ENCODE measurements at regions not wholly inside any gene's neighbourhood (a gene's known extent, or its start where the extent isn't known, plus 50 kb on each side); places are given as distances from the start of the nearest gene placed in this dataset.

DNA sequence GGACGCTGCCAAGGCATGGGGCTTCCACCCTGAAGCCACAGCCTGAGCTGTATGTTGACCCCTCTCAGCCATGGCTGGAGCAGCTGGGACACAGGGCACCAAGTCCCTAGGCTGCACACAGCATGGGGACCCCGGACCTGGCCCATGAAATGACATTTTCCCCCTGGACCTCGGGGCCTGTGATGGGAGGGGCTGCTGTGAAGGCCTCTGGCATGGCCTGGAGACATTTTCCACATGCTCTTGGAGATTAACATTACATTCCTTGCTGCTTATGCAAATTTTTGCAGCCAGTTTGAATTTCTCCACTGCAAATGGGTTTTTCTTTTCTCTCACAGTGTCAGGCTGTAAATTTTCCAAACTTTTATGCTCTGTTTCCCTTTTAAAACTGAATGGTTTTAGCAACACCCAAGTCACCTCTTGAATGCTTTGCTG, 463.6 kb downstream of the ZWINT start:
- in situ Hi-C loops (cut with HindIII; ENCODE audit: low pct_ligation_motif_present, low sequenced_read_pairs) = no loop called here
- H3K4me3 ChIP-seq (ENCODE audit: low read depth, low read length) = no peak overlapping the region

GRCh38 chr10:55892276-55892675, 468.8 kb downstream of the ZWINT start:
- DNase-seq = no peak
- in situ Hi-C loops (cut with HindIII; ENCODE audit: low pct_ligation_motif_present, low sequenced_read_pairs) = no loop called here
- H3K36me3 ChIP-seq (replicated peaks) = no peaks in the 10 kb centered on the region
- TF ChIP-seq, protein P1, sequence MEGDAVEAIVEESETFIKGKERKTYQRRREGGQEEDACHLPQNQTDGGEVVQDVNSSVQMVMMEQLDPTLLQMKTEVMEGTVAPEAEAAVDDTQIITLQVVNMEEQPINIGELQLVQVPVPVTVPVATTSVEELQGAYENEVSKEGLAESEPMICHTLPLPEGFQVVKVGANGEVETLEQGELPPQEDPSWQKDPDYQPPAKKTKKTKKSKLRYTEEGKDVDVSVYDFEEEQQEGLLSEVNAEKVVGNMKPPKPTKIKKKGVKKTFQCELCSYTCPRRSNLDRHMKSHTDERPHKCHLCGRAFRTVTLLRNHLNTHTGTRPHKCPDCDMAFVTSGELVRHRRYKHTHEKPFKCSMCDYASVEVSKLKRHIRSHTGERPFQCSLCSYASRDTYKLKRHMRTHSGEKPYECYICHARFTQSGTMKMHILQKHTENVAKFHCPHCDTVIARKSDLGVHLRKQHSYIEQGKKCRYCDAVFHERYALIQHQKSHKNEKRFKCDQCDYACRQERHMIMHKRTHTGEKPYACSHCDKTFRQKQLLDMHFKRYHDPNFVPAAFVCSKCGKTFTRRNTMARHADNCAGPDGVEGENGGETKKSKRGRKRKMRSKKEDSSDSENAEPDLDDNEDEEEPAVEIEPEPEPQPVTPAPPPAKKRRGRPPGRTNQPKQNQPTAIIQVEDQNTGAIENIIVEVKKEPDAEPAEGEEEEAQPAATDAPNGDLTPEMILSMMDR (IDR thresholded peaks at IDR 0.05; ENCODE audit: low read depth, low read length, missing control alignments) = no peak
- no peaks in the 10 kb centered on the region for H3K27me3 ChIP-seq (replicated peaks)
- H3K4me3 ChIP-seq (ENCODE audit: low read depth, low read length) = no peak overlapping the region
- H3K27ac ChIP-seq = no peak overlapping the region

More for the DNA sequence above, 463.6 kb downstream of the ZWINT start:
- H3K27ac ChIP-seq = no peak overlapping the region
- H3K27me3 ChIP-seq (replicated peaks) = no peaks in the 10 kb centered on the region
- no peak for DNase-seq
- TF ChIP-seq, protein P1 (IDR thresholded peaks at IDR 0.05; ENCODE audit: low read depth, low read length, missing control alignments) = no peak
- no peaks in the 10 kb centered on the region for H3K36me3 ChIP-seq (replicated peaks)

DNA sequence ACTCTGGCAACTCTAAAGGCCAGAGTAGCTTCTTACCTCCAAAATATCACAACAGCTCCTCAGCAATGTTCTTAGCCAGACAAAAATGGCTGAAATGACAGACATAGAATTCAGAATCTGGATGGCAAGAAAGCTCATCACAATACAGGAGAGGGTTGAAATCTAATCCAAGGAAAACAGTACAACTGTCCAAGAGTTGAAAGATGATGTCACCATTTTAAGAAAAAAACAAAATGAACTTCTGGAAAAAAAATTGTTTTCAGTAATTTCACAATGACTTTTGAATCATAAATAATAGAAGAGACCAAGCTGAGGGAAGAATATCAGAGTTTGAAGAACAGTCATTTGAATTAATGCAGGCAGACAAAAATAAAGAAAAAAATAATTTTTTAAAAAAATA, 479.5 kb downstream of the ZWINT start:
- in situ Hi-C loops (cut with HindIII; ENCODE audit: low pct_ligation_motif_present, low sequenced_read_pairs) = no loop called here

DNA sequence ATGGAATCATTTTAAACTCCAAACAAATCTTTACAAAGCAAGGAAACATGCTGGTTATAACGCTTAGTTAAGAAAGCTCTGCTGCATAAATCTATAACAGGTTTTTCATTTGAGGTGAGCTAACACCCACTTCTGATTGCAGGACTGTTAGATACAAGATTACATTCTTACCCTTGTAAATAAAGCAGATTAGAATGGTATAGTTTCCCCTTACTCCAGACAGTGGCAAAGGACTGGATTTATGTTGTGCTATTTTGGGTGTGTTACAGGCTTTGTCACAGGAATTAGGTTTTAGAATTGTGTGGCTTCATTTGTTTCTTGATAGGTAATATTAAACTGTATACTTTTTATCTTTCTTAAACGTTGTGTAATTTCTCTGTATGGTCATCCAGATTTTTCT, 487.6 kb downstream of the ZWINT start:
- TF ChIP-seq, protein P1 (IDR thresholded peaks at IDR 0.05; ENCODE audit: low read depth, low read length, missing control alignments) = no peak
- DNase-seq = no peak
- H3K27ac ChIP-seq = no peak overlapping the region
- no peaks in the 10 kb centered on the region for H3K36me3 ChIP-seq (replicated peaks)
- no peak overlapping the region for H3K4me3 ChIP-seq (ENCODE audit: low read depth, low read length)
- in situ Hi-C loops (cut with HindIII; ENCODE audit: low pct_ligation_motif_present, low sequenced_read_pairs) = no loop called here
- H3K27me3 ChIP-seq (replicated peaks) = no peaks in the 10 kb centered on the region

More for the DNA sequence above, 479.5 kb downstream of the ZWINT start:
- no peaks in the 10 kb centered on the region for H3K36me3 ChIP-seq (replicated peaks)
- TF ChIP-seq, protein P1 (IDR thresholded peaks at IDR 0.05; ENCODE audit: low read depth, low read length, missing control alignments) = no peak
- H3K27me3 ChIP-seq (replicated peaks) = no peaks in the 10 kb centered on the region
- no peak overlapping the region for H3K4me3 ChIP-seq (ENCODE audit: low read depth, low read length)
- DNase-seq = no peak
- H3K27ac ChIP-seq = no peak overlapping the region

DNA sequence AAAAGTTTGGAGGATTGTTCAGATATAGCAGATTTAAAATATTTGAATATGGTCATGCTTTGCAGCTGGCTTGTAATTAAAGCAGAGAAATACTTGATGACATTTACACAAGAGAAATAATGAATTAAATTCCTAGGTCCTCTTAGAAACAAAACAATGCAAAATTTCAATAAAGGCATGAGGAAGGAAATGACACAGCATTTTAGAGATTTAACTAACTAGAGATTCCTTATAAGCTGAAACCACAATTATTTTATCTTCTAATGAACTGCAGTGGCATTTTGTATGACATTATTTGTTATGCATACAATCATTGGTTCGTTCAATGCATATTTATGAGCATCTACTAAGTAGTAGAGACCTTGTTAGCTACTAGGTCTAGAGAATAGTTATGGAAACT, 490.9 kb downstream of the ZWINT start:
- TF ChIP-seq, protein P1 (IDR thresholded peaks at IDR 0.05; ENCODE audit: low read depth, low read length, missing control alignments) = no peak
- no peak for DNase-seq
- in situ Hi-C loops (cut with HindIII; ENCODE audit: low pct_ligation_motif_present, low sequenced_read_pairs) = no loop called here
- Histone ChIP-seq H3K27me3 (replicated peaks) (no peaks in the 10 kb centered on the region), H3K4me3 (ENCODE audit: low read depth, low read length) (no peak overlapping the region), H3K27ac (no peak overlapping the region), H3K36me3 (replicated peaks) (no peaks in the 10 kb centered on the region)

- no peak for DNase-seq
- H3K36me3 ChIP-seq (replicated peaks) = no peaks in the 10 kb centered on the region
- H3K27ac ChIP-seq = no peak overlapping the region
- no peak overlapping the region for H3K4me3 ChIP-seq (ENCODE audit: low read depth, low read length)
- in situ Hi-C loops (cut with HindIII; ENCODE audit: low pct_ligation_motif_present, low sequenced_read_pairs) = no loop called here
- H3K27me3 ChIP-seq (replicated peaks) = no peaks in the 10 kb centered on the region
- TF ChIP-seq, protein P1 (IDR thresholded peaks at IDR 0.05; ENCODE audit: low read depth, low read length, missing control alignments) = no peak
These were observed 493.2 kb downstream of the ZWINT start for GRCh38 chr10:55867848-55868247.

Data from brain microvascular endothelial cell (primary cell).